ENCODE measurements at regions not wholly inside any gene's neighbourhood (a gene's known extent, or its start where the extent isn't known, plus 50 kb on each side); places are given as distances from the start of the nearest gene placed in this dataset.

- DNase-seq (ENCODE audit: low spot score), result no peak
These were observed 97.1 kb upstream of the EPB41L3 start for GRCh38 chr18:5640939-5641338.

GRCh38 chr18:5639131-5639530, 95.3 kb upstream of the EPB41L3 start:
- no peak for DNase-seq (ENCODE audit: low spot score)

GRCh38 chr18:5632041-5632440, 88.2 kb upstream of the EPB41L3 start:
- DNase-seq (ENCODE audit: low spot score), result no peak

- DNase-seq (ENCODE audit: low spot score), result no peak
These were observed 87.2 kb upstream of the EPB41L3 start for GRCh38 chr18:5630900-5631413.

- peak; percentile 50 for DNase-seq (ENCODE audit: low spot score)
These were observed 86.5 kb upstream of the EPB41L3 start for GRCh38 chr18:5630057-5630899.

- DNase-seq (ENCODE audit: low spot score), result no peak
These were observed 84.9 kb upstream of the EPB41L3 start for GRCh38 chr18:5628512-5629255.

- DNase-seq (ENCODE audit: low spot score), result no peak
These were observed 84.1 kb upstream of the EPB41L3 start for GRCh38 chr18:5627776-5628511.

GRCh38 chr18:5626130-5626880, 82.5 kb upstream of the EPB41L3 start:
- DNase-seq (ENCODE audit: low spot score), result no peak

- no peak for DNase-seq (ENCODE audit: low spot score)
These were observed 81.3 kb upstream of the EPB41L3 start for GRCh38 chr18:5625076-5625475.

GRCh38 chr18:5622905-5623304, 79.1 kb upstream of the EPB41L3 start:
- no peak for DNase-seq (ENCODE audit: low spot score)

GRCh38 chr18:5620289-5620688, 76.5 kb upstream of the EPB41L3 start:
- no peak for DNase-seq (ENCODE audit: low spot score)

GRCh38 chr18:5619376-5619775, 75.6 kb upstream of the EPB41L3 start:
- no peak for DNase-seq (ENCODE audit: low spot score)

- DNase-seq (ENCODE audit: low spot score), result no peak
These were observed 74.4 kb upstream of the EPB41L3 start for GRCh38 chr18:5618047-5618688.

GRCh38 chr18:5611221-5611620, 67.4 kb upstream of the EPB41L3 start:
- DNase-seq (ENCODE audit: low spot score), result no peak

GRCh38 chr18:5608846-5609245, 65.0 kb upstream of the EPB41L3 start:
- no peak for DNase-seq (ENCODE audit: low spot score)

GRCh38 chr18:5606951-5607350, 63.2 kb upstream of the EPB41L3 start:
- no peak for DNase-seq (ENCODE audit: low spot score)

- DNase-seq (ENCODE audit: low spot score), result no peak
These were observed 61.0 kb upstream of the EPB41L3 start for GRCh38 chr18:5604778-5605177.

GRCh38 chr18:5603153-5603552, 59.4 kb upstream of the EPB41L3 start:
- DNase-seq (ENCODE audit: low spot score), result no peak

GRCh38 chr18:5601188-5601624, 57.4 kb upstream of the EPB41L3 start:
- DNase-seq (ENCODE audit: low spot score), result no peak

GRCh38 chr18:5600378-5601071, 56.7 kb upstream of the EPB41L3 start:
- DNase-seq (ENCODE audit: low spot score), result no peak

- DNase-seq (ENCODE audit: low spot score), result no peak
These were observed 52.8 kb upstream of the EPB41L3 start for GRCh38 chr18:5596585-5596984.

All from activated CD4-positive, alpha-beta T cell treated with anti-CD3 and anti-CD28 coated beads, Interleukin-2, Interleukin-4, amounts not matched to agents 100 ng/mL and 50 ng/mL, durations not matched to agents 16 hours and 8 hours (primary cell).